OCI-LY3 (cell line): ENCODE measurements at regions not wholly inside any gene's neighbourhood (a gene's known extent, or its start where the extent isn't known, plus 50 kb on each side); places are given as distances from the start of the nearest gene placed in this dataset.

Experiments used
- CTCF ChIP-seq: fragments of 200-600, 300-600 bp; sonication (generic); IDR thresholded peaks from 2 replicates; pipeline ENCODE4 v1.5.1; 2014; ENCODE audit warnings: antibody characterized with exemption, low read length, low read depth
- EZH2phosphoT487 ChIP-seq: fragments of 200-600 bp; shearing (Covaris generic); IDR thresholded peaks from 2 replicates; pipeline ENCODE4 v1.6.1; 2018; ENCODE audit warnings: antibody characterized with exemption, mixed run types, low read depth

- TF ChIP-seq CTCF (no peak), EZH2phosphoT487 (no peak)
Observed at GRCh38 chr20:52017669-52018317, 173.8 kb downstream of the ZFP64 start.
